NCI-H2171 treated with DMSO at 0.1 percent for 48 hours (cell line): ENCODE measurements at regions not wholly inside any gene's neighbourhood (a gene's known extent, or its start where the extent isn't known, plus 50 kb on each side); places are given as distances from the start of the nearest gene placed in this dataset.

ENCODE experiments used
- DNase-seq: peaks from one replicate; lab custom pipeline; 2025; lab: John Stamatoyannopoulos, UW

GRCh38 chr2:180660881-180661685 lies 319.3 kb upstream of the UBE2E3 start:
- no peak for DNase-seq

DNA sequence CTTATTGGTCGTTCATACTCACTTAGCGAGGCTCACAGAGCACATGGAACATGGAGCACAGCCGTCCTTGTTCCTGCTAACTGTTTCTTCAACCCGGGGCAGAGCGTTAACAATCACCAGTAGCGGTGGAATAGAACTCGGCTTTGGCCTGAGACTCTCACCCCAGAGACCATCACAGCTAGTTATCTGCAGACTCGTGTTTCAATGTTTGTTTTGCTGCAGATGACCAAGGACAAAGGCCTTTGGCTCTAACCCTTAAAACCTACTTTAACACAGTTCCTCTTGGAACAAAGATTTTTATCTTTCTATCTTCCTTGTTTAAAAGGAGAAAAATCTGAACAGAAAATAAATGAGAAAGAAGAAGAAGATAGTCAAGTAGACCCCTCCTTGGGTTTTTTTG lies 320.2 kb upstream of the UBE2E3 start:
- DNase-seq: no peak

- DNase-seq: no peak
Measured at GRCh38 chr2:180657054-180657453, 323.4 kb upstream of the UBE2E3 start.

DNA sequence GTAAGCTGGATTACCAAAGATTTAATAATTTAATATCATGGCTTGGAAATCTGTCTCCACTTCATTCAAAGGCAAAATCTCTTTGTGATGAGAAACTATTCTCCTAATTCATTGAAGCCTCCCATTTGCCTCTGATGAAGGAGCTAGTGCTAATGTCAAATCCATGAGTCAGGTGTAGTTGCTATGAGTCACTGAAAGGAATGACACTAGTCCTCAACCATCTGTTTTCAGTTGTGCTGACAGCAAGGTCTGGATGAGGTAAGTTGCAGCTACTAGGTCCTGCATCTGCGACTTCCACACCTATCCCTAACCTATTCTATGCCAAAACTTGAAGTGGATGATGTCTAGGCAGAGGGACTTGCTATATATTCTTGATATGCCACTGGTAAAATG lies 324.0 kb upstream of the UBE2E3 start:
- peak; percentile 54 for DNase-seq

DNA sequence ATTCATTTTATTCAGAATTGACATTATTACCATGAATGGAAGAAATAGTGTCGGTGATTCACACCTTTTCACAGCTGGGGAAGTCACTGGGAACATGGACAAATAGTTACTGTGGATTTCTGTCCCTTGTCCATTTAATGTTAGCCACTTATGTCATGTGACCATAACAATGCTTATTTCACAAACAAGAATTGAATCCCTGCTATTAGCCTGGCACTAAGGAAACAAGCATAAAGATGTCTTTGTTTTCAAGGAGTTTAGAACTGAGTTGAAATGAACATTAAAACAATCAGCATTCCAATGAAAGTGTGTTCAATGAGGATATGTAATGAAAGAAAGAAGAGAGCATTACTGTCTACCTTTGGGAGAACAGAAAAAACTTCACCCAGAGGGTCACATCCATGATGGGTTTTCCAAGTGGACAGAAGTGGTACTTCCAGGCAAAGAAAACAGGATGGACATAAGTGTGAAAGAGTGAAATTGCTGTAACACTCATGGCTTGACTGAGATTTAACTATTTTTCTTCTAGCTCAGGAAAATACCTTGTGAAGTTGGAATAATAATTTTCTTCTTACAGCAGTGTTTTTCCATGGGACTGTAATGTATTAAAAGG lies 324.5 kb upstream of the UBE2E3 start:
- no peak for DNase-seq

DNA sequence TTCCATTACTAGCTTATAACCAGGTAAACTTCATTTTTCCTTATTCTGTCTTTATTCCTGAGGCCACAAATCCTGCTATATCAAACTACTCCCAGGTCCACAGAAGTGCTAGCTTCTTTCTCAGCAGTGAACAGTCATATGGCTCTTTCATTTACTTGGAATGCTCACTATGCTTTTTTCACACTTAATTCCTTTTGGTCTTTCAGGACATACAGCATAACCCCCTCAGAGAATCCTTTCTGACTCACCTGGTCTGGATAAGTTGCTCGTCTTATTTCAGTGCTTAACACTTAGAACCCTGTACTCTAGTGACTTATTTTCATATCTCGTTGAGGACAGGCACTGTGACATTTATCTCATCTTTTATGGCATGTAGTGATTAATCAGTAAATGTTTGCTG lies 325.0 kb upstream of the UBE2E3 start:
- DNase-seq: no peak

GRCh38 chr2:180653481-180653880 lies 326.9 kb upstream of the UBE2E3 start:
- no peak for DNase-seq

DNA sequence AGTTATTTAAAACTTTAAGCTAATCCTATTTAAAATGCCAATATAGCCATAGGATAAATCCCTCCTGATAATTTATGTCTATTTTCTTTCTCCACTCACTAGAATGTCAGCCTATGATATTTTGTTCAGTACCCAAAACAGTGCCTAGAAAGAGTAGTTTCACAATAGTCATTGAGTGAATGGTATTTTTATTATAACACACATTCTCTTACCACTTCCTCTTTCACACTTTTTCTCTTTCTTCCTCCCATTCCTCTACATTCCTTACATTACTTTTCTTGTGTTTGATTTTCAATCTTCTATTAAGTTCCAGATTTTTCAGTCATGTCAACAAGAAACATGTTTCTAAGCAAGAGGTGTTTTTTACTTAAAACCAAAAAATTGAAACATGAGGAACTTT lies 327.6 kb upstream of the UBE2E3 start:
- DNase-seq: no peak

GRCh38 chr2:180651596-180651995 lies 328.8 kb upstream of the UBE2E3 start:
- DNase-seq: no peak

- DNase-seq: no peak
Measured at GRCh38 chr2:180647621-180648020, 332.8 kb upstream of the UBE2E3 start.

- DNase-seq: no peak
Measured at GRCh38 chr2:180647221-180647620, 333.2 kb upstream of the UBE2E3 start.

GRCh38 chr2:180646756-180647155 lies 333.6 kb upstream of the UBE2E3 start:
- no peak for DNase-seq

GRCh38 chr2:180644709-180645108 lies 335.7 kb upstream of the UBE2E3 start:
- no peak for DNase-seq

- DNase-seq: no peak
Measured at GRCh38 chr2:180630756-180631155, 349.6 kb upstream of the UBE2E3 start.

- DNase-seq: no peak
Measured at GRCh38 chr2:180625006-180625844, 355.2 kb upstream of the UBE2E3 start.

DNA sequence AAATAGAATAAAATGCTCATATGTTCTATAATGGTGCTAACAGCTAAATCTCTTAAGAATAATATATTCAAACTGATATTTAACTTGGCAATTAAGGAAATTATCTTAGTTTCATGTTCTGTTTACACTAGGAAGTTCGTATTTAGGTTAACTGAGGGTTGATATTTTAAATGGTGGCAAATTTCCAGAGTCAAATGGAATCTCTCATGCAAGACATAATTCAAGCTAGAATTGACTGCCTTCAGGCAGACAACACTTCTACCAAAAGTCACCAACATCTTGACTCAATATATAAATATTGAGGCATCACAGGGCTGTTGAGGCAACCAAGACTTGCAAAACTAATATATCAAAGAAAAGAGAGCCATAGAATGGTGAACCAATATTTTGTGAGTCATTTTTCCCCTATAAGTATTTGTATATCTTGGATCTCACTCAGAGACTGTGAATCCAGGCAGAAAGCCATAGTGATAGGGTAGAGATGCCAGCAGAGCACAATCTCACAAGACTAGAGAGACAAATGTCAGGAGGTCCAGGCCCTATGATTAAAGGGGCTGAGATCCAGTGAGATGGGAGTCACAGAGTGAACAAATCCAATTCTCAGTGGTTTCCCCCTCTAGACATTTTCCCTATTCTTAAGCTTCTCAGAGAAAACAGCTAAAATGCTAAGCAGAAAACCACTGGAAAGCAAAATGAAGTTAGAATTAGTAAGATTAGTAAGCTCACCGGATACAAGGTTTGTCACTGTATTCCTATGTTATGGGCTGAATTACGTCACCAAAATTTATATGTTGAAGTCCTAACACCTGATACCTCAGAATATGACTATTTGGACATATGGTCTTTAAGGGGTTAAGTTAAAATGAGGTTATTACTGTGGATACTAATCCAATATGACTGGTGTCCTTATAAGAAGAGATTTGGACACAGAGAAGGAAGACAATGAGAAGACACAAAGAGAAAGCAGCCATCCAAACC lies 358.2 kb upstream of the UBE2E3 start:
- DNase-seq: no peak

DNA sequence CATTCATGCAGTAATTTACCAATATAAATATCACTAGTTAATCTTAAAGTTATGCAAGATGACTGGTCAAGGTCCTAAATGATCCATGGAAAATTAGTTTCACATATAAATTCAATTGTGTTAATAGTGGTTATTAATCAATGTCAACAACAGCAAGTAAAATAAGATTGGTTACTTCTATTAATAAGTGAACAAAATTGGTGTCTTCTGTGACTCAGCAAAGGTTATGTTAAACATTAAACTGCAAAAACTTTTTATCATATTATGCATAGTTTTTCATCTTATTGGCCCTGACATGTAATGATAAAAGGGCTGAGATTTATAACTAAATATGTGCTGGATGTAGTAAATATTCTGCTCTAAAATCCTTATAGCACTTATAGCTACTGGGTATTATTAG lies 359.0 kb upstream of the UBE2E3 start:
- no peak for DNase-seq

DNA sequence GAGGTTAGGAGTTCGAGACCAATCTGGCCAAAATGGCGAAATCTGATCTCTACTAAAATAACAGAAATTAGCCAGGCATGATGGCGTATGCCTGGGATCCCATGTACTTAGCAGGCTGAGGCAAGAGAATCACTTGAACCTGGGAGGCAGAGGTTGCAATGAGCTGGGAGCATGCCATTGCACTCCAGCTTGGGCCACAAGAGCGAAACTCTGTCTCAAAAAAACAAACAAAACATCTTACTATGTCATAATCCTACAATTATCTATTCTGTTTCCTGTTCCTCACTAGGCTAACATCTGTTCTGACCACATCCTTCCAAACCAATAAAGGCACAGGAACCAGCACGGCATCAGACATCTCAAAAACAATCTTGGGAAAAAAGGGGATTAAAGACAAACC lies 361.8 kb upstream of the UBE2E3 start:
- no peak for DNase-seq

- DNase-seq: peak; percentile 36
Measured at GRCh38 chr2:180614776-180615175, 365.6 kb upstream of the UBE2E3 start.

DNA sequence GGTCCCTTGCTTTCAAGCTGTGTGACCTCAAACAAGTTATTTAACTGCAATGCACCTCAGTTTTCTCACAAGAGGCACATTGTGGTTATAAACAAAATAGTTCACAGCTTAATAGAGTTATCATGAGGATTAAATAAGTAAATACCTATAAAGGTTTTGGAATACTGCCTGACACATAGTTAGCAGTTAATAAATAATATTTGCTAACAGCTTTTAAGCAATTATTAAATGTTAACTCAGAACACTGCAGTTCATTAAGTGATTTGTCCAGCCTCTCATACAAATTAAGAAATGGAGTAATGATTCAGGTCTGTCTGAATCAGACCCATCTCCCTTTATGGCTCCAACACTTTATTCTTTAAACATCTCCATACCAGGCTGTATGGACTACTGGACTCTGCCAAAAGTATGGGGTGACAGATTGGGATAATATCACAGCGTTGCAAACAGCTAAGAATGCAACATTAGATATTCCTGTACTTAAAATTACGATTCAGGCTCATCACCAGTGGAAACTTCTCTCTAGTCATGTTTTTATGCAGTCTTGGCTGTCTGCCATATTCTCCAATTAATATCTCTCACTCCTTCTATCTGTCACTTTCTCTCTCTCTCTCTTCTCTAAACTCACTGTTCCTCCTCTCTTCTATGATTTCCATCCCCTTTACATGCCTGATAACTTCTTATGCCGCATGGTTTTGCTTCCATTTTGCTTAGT lies 370.6 kb upstream of the UBE2E3 start:
- DNase-seq: peak; percentile 19

GRCh38 chr2:180607514-180608049 lies 372.8 kb upstream of the UBE2E3 start:
- DNase-seq: no peak
